ENCODE measurements at regions not wholly inside any gene's neighbourhood (a gene's known extent, or its start where the extent isn't known, plus 50 kb on each side); places are given as distances from the start of the nearest gene placed in this dataset.

- no peaks in the 10 kb centered on the region for H3K4me1 ChIP-seq (ENCODE audit: control insufficient read depth, extremely low read depth, insufficient read depth, low read length)
- H4K20me1 ChIP-seq (replicated peaks; ENCODE audit: control insufficient read depth, extremely low read depth, insufficient read depth, low read length) = no peaks in the 10 kb centered on the region
- TF ChIP-seq CTCF (IDR thresholded peaks at IDR 0.05; ENCODE audit: extremely low read depth in 1 of 2, insufficient read depth in 1 of 2, low read depth in 1 of 2, low read length in 2 of 2) (no peak), MYC (IDR thresholded peaks at IDR 0.05; ENCODE audit: low read depth, low read length) (no peak), JUN (IDR thresholded peaks at IDR 0.05; ENCODE audit: borderline replicate concordance, insufficient read depth, insufficient read length, low read depth) (no peak), POLR2A (IDR thresholded peaks at IDR 0.05; ENCODE audit: low read depth, low read length) (no peak), EZH2 (IDR thresholded peaks at IDR 0.05; ENCODE audit: borderline replicate concordance, low read depth, low read length, severe bottlenecking) (no peak)
- intact Hi-C loops (cut with micrococcal nuclease) (no loop called here), dilution Hi-C loops (cut with MboI; ENCODE audit: extremely low pct_ligation_motif_present, low sequenced_read_pairs) (no loop called here)
- CTCF ChIA-PET = no interaction called here
- H3K4me2 ChIP-seq (ENCODE audit: insufficient read depth, low read length) = no peak overlapping the region
- DNase-seq (ENCODE audit: low read depth, low spot score) (no peak), FAIRE-seq (no peak)
- H3K4me3 ChIP-seq (replicated peaks in 1 of 3; ENCODE audit: insufficient read depth in 1 of 3, low read depth in 1 of 3, low read length in 3 of 3) = no peak overlapping the region
- no TSS peak for BruUV-seq (replicated peaks)
- H3K9ac ChIP-seq (replicated peaks; ENCODE audit: extremely low read depth, insufficient read depth, low read length) = no peak overlapping the region
- H3K79me2 ChIP-seq (ENCODE audit: control insufficient read depth, insufficient read depth, low read length) = no peaks in the 10 kb centered on the region
- H3K9me1 ChIP-seq (replicated peaks; ENCODE audit: control insufficient read depth, extremely low read depth, insufficient read depth, low read length) = no peaks in the 10 kb centered on the region
- no peaks in the 10 kb centered on the region for H3K36me3 ChIP-seq (ENCODE audit: control insufficient read depth in 2 of 2, extremely low read depth in 1 of 2, insufficient read depth in 2 of 2, low read length in 2 of 2)
- no peak overlapping the region for H2AFZ ChIP-seq (ENCODE audit: low read depth, low read length)
- POLR2A ChIA-PET = no interaction called here
- peaks cover 1% of the 10 kb centered on the region for H3K9me3 ChIP-seq (replicated peaks; ENCODE audit: control insufficient read depth, insufficient read depth, low read length)
- H3K27ac ChIP-seq (ENCODE audit: insufficient read depth, low read depth, low read length) = no peak overlapping the region
- H3K27me3 ChIP-seq (ENCODE audit: control insufficient read depth in 2 of 2, insufficient read depth in 2 of 2, low read length in 2 of 2) = no peaks in the 10 kb centered on the region
Measured at GRCh38 chr3:68523330-68523729, 409.0 kb downstream of the TAFA4 start.

GRCh38 chr3:68515237-68515636 is 417.1 kb downstream of the TAFA4 start:
- no peaks in the 10 kb centered on the region for H3K4me1 ChIP-seq (ENCODE audit: control insufficient read depth, extremely low read depth, insufficient read depth, low read length)
- no peak overlapping the region for H3K4me2 ChIP-seq (ENCODE audit: insufficient read depth, low read length)
- POLR2A ChIA-PET = no interaction called here
- CTCF ChIA-PET = no interaction called here
- H3K36me3 ChIP-seq (ENCODE audit: control insufficient read depth in 2 of 2, extremely low read depth in 1 of 2, insufficient read depth in 2 of 2, low read length in 2 of 2) = no peaks in the 10 kb centered on the region
- no peaks in the 10 kb centered on the region for H3K27me3 ChIP-seq (ENCODE audit: control insufficient read depth in 2 of 2, insufficient read depth in 2 of 2, low read length in 2 of 2)
- TF ChIP-seq POLR2AphosphoS5 (IDR thresholded peaks at IDR 0.05; ENCODE audit: insufficient read depth, low read depth, low read length) = no peak
- no peak for TF ChIP-seq GATA2 (IDR thresholded peaks at IDR 0.05; ENCODE audit: insufficient read depth, insufficient read length, low read depth, low read length)
- TF ChIP-seq MYC (IDR thresholded peaks at IDR 0.05; ENCODE audit: low read depth, low read length) = no peak
- no peak for TF ChIP-seq FOS (IDR thresholded peaks at IDR 0.05; ENCODE audit: borderline replicate concordance, insufficient read depth, low read length)
- TF ChIP-seq EZH2 (IDR thresholded peaks at IDR 0.05; ENCODE audit: borderline replicate concordance, low read depth, low read length, severe bottlenecking) = no peak
- TF ChIP-seq CTCF (IDR thresholded peaks at IDR 0.05; ENCODE audit: extremely low read depth in 1 of 2, insufficient read depth in 1 of 2, low read depth in 1 of 2, low read length in 2 of 2) = no peak
- no peak for TF ChIP-seq POLR2A (IDR thresholded peaks at IDR 0.05; ENCODE audit: low read depth, low read length)
- no peak for TF ChIP-seq MAX (IDR thresholded peaks at IDR 0.05; ENCODE audit: insufficient read depth, insufficient read length)
- TF ChIP-seq JUN (IDR thresholded peaks at IDR 0.05; ENCODE audit: borderline replicate concordance, insufficient read depth, insufficient read length, low read depth) = no peak
- no peaks in the 10 kb centered on the region for H3K79me2 ChIP-seq (ENCODE audit: control insufficient read depth, insufficient read depth, low read length)
- BruUV-seq (replicated peaks) = no TSS peak
- intact Hi-C loops (cut with micrococcal nuclease) = no loop called here
- DNase-seq (ENCODE audit: low read depth, low spot score) = no peak
- no peaks in the 10 kb centered on the region for H4K20me1 ChIP-seq (replicated peaks; ENCODE audit: control insufficient read depth, extremely low read depth, insufficient read depth, low read length)
- H3K27ac ChIP-seq (ENCODE audit: insufficient read depth, low read depth, low read length) = no peak overlapping the region
- dilution Hi-C loops (cut with MboI; ENCODE audit: extremely low pct_ligation_motif_present, low sequenced_read_pairs) = no loop called here
- H3K9ac ChIP-seq (replicated peaks; ENCODE audit: extremely low read depth, insufficient read depth, low read length) = no peak overlapping the region
- H2AFZ ChIP-seq (ENCODE audit: low read depth, low read length) = no peak overlapping the region
- H3K9me1 ChIP-seq (replicated peaks; ENCODE audit: control insufficient read depth, extremely low read depth, insufficient read depth, low read length) = no peaks in the 10 kb centered on the region
- no peak overlapping the region for H3K4me3 ChIP-seq (replicated peaks in 1 of 3; ENCODE audit: insufficient read depth in 1 of 3, low read depth in 1 of 3, low read length in 3 of 3)
- no peak for FAIRE-seq
- H3K9me3 ChIP-seq (replicated peaks; ENCODE audit: control insufficient read depth, insufficient read depth, low read length) = no peaks in the 10 kb centered on the region

All from endothelial cell of umbilical vein (primary cell).